AG10803 (cell line): ENCODE measurements at regions not wholly inside any gene's neighbourhood (a gene's known extent, or its start where the extent isn't known, plus 50 kb on each side); places are given as distances from the start of the nearest gene placed in this dataset.

Source experiments
- DNase-seq: peaks from one replicate; pipeline ENCODE4 v3.0.0; 2010; ENCODE audit warnings: low read depth
- H3K4me3 ChIP-seq: 2 replicates; pipeline ENCODE4 v1.5.1; 2011; ENCODE audit warnings: mild to moderate bottlenecking, low read length, control low read depth
- CTCF ChIP-seq: conservative IDR thresholded peaks from 2 replicates; pipeline ENCODE4 v1.5.1; 2011; ENCODE audit warnings: mild to moderate bottlenecking, low read length, control low read depth, inconsistent platforms

GRCh38 chr2:5364361-5364760 lies 327.8 kb upstream of the SOX11 start:
- H3K4me3 ChIP-seq: no peak overlapping the region
- DNase-seq: no peak
- no peak for TF ChIP-seq CTCF

- no peak overlapping the region for H3K4me3 ChIP-seq
- no peak; the same call in 1 of the 2 replicates for TF ChIP-seq CTCF
- DNase-seq: no peak
Measured at GRCh38 chr2:5365871-5366461, 326.2 kb upstream of the SOX11 start.

GRCh38 chr2:5367321-5367720 lies 324.9 kb upstream of the SOX11 start:
- no peak for DNase-seq
- no peak for TF ChIP-seq CTCF
- no peak overlapping the region for H3K4me3 ChIP-seq

DNA sequence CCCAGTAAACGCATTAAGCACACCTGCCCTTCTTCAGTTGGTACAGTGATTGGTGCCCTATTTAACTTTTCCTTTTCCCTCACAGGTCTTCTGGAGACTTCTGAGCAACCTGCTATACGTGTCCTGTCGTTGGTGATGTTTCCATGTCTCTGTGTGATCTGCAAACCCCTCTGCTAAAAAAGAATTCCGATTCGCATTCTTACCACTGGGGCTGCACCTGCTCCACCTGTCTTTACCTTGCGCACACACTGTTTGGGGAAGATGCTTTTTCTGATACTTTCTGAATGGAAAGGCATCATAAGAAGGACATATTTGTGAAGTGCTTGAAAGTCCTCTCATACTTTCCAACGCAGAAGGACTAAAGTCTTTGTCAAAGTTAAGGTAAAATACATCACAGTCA lies 323.9 kb upstream of the SOX11 start:
- DNase-seq: no peak
- TF ChIP-seq CTCF: no peak
- no peak overlapping the region for H3K4me3 ChIP-seq

DNA sequence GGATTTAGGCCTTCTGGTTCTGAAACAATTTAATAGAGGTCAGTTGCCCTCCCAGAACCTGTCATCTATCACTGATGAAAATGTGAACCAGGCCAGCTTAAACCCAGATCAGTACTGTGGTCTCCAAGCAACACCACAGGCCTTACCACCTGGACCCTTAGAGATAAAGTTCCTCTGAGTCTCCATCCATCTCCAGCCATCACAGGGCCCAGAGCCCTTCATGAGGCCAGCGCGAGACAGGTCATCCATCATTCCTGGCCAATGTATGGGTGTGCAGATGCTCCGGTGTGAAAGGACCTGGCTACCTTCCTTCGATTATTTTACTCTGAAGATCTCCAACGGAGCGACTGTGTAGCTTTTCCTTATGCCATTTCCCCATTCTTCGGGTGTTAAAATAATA lies 322.7 kb upstream of the SOX11 start:
- no peak overlapping the region for H3K4me3 ChIP-seq
- no peak for DNase-seq
- no peak for TF ChIP-seq CTCF

DNA sequence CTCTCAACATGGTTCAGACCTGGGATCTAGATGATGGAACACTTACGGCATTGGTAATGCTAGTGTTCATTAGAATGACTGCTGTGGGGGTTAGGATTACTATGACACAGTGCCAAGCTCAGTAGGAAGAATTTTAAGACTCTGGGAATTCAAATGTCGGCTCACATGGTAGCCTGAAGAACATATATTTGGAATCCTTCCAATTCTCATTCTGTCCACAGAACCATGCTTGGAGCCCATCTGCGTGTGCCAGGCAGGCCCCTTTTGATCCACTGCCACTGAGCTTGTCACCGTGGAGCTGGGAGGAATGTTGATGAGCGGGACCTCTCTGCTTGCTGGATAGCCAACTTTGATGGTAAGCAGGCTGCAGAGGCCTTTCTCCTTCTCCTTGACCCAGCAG lies 322.0 kb upstream of the SOX11 start:
- no peak for TF ChIP-seq CTCF
- no peak overlapping the region for H3K4me3 ChIP-seq
- no peak for DNase-seq

DNA sequence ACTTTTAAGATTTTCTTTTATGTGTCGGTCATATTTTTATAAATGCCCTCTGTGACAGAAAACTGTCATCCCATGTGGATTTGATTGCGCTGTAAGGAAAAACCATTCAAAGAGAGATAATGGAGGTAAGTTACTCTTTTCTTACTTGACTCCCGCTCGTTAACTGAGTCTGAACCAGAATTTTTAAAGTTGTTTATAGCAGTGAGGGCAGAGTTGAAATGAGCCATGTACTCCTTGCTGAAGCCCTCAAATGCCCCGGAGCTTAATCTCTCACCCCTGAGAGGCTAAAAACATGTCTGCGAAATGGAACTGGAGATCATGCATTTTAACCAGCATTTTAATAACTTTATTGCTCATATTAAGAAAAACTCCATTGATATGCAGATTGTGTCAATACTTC lies 320.0 kb upstream of the SOX11 start:
- TF ChIP-seq CTCF: no peak
- no peak for DNase-seq
- no peak overlapping the region for H3K4me3 ChIP-seq
